Activated CD8-positive, alpha-beta T cell treated with anti-CD3 and anti-CD28 coated beads for 36 hours (primary cell): ENCODE measurements at regions not wholly inside any gene's neighbourhood (a gene's known extent, or its start where the extent isn't known, plus 50 kb on each side); places are given as distances from the start of the nearest gene placed in this dataset.
A peak's percentile ranks its signal among the peaks of the same experiment; 100 is the strongest.
"Not testable (repeated sequence)": the region's sequence is repeated elsewhere in the genome, so short reads cannot be mapped to it uniquely, and the experiment has no call there.

Experiments
- ATAC-seq: fragments of 200-7000 bp; cut with Tn5 transposase; one replicate; pipeline ENCODE4 v1.10.0; 2021; ENCODE audit warnings: mild to moderate bottlenecking, moderate library complexity
- CTCF ChIA-PET: fragments of 350-600 bp; sonication (Branson Sonifier 250); formaldehyde crosslinking; loops from one replicate; lab custom pipeline; 2021; ENCODE audit warnings: antibody characterized with exemption; lab: Charles Lee
- POLR2A ChIA-PET: fragments of 350-600 bp; sonication (Branson Sonifier 250); formaldehyde crosslinking; loops from one replicate; lab custom pipeline; 2021; ENCODE audit warnings: antibody characterized with exemption; lab: Charles Lee
- DNase-seq: peaks from one replicate; pipeline ENCODE4 v3.0.0-alpha.2; 2020
- H3K27ac Mint-ChIP-seq: one replicate; pipeline ENCODE4 v1.8.0; 2021; ENCODE audit warnings: mild to moderate bottlenecking, mixed read lengths
- H3K27me3 Mint-ChIP-seq: one replicate; pipeline ENCODE4 v1.8.0; 2021; ENCODE audit warnings: mixed read lengths
- H3K36me3 Mint-ChIP-seq: one replicate; pipeline ENCODE4 v1.8.0; 2021; ENCODE audit warnings: low read depth, mixed read lengths
- H3K4me1 Mint-ChIP-seq: one replicate; pipeline ENCODE4 v1.8.0; 2021; ENCODE audit warnings: low read depth, mixed read lengths
- H3K4me3 Mint-ChIP-seq: one replicate; pipeline ENCODE4 v1.8.0; 2021; ENCODE audit warnings: mild to moderate bottlenecking, moderate library complexity, mixed read lengths
- H3K9me3 Mint-ChIP-seq: one replicate; pipeline ENCODE4 v1.8.0; 2021; ENCODE audit warnings: mixed read lengths
- CTCF ChIP-seq: fragments of 200-600 bp; IDR thresholded peaks from one replicate; pipeline ENCODE4 v1.8.0; 2022; ENCODE audit warnings: antibody characterized with exemption, mild to moderate bottlenecking
- intact Hi-C: fragments of 100-400 bp; cut with micrococcal nuclease; formaldehyde crosslinking; loops from one replicate; pipeline ENCODE4 v1.10.0; 2022

GRCh38 chr6:139882977-139883728, 508.7 kb upstream of the CITED2 start:
- peaks cover 3% of the 10 kb centered on the region for H3K27me3 Mint-ChIP-seq
- DNase-seq (no peak), ATAC-seq (no peak)
- H3K4me3 Mint-ChIP-seq = no peak overlapping the region
- no peak overlapping the region for H3K27ac Mint-ChIP-seq
- CTCF ChIA-PET = interaction anchor here (1.0 to 2.4 kb wide), 5 partner anchors 8 to 107 kb away, joined by 3 to 8 read pairs (median 4); no protein-coding TSS in a partner anchor
- H3K36me3 Mint-ChIP-seq = no peaks in the 10 kb centered on the region
- H3K9me3 Mint-ChIP-seq = no peaks in the 10 kb centered on the region
- no peak for TF ChIP-seq CTCF
- POLR2A ChIA-PET = no interaction called here
- H3K4me1 Mint-ChIP-seq = no peaks in the 10 kb centered on the region
- intact Hi-C loops = no loop called here

GRCh38 chr6:139882234-139882633, 507.8 kb upstream of the CITED2 start:
- Mint-ChIP-seq H3K4me3 (no peak overlapping the region), H3K27ac (no peak overlapping the region), H3K9me3 (no peaks in the 10 kb centered on the region), H3K27me3 (peaks cover 3% of the 10 kb centered on the region), H3K36me3 (no peaks in the 10 kb centered on the region), H3K4me1 (no peaks in the 10 kb centered on the region)
- TF ChIP-seq CTCF = no peak
- POLR2A ChIA-PET = no interaction called here
- DNase-seq (no peak), ATAC-seq (no peak)
- intact Hi-C loops = no loop called here
- CTCF ChIA-PET = interaction anchor here (1.2 to 2.6 kb wide), 4 partner anchors 9 to 108 kb away, joined by 3 to 10 read pairs (median 6); no protein-coding TSS in a partner anchor

GRCh38 chr6:139881728-139882211, 507.3 kb upstream of the CITED2 start:
- peak; percentile 34 for ATAC-seq
- no peak overlapping the region for H3K27ac Mint-ChIP-seq
- ChIA-PET POLR2A (no interaction called here), CTCF (interaction anchor here (0.7 to 2.6 kb wide), 7 partner anchors 10 to 512 kb away, joined by 3 to 10 read pairs (median 4); no protein-coding TSS in a partner anchor)
- no peaks in the 10 kb centered on the region for H3K36me3 Mint-ChIP-seq
- peak; percentile 39 for DNase-seq
- intact Hi-C loops = no loop called here
- H3K27me3 Mint-ChIP-seq = peaks cover 2% of the 10 kb centered on the region
- no peak overlapping the region for H3K4me3 Mint-ChIP-seq
- peak; percentile 52 for TF ChIP-seq CTCF
- H3K4me1 Mint-ChIP-seq = no peaks in the 10 kb centered on the region
- no peaks in the 10 kb centered on the region for H3K9me3 Mint-ChIP-seq

- no peak for TF ChIP-seq CTCF
- Mint-ChIP-seq H3K36me3 (no peaks in the 10 kb centered on the region), H3K4me1 (no peaks in the 10 kb centered on the region), H3K27ac (no peak overlapping the region), H3K4me3 (no peak overlapping the region), H3K9me3 (no peaks in the 10 kb centered on the region), H3K27me3 (peaks cover 2% of the 10 kb centered on the region)
- DNase-seq (no peak), ATAC-seq (no peak)
- POLR2A ChIA-PET = no interaction called here
- intact Hi-C loops = no loop called here
- CTCF ChIA-PET = interaction anchor here (0.7 to 2.6 kb wide), 5 partner anchors 10 to 511 kb away, joined by 3 to 10 read pairs (median 4); no protein-coding TSS in a partner anchor
These were observed 506.8 kb upstream of the CITED2 start for GRCh38 chr6:139881236-139881635.

GRCh38 chr6:139879823-139880356, 505.4 kb upstream of the CITED2 start:
- intact Hi-C loops = no loop called here
- ChIA-PET CTCF (interaction anchor here (1.7 to 2.6 kb wide), 2 partner anchors 9 to 11 kb away, joined by 4 to 10 read pairs; no protein-coding TSS in a partner anchor), POLR2A (no interaction called here)
- Mint-ChIP-seq H3K4me3 (no peak overlapping the region), H3K27ac (no peak overlapping the region), H3K27me3 (peaks cover 2% of the 10 kb centered on the region), H3K4me1 (no peaks in the 10 kb centered on the region), H3K36me3 (no peaks in the 10 kb centered on the region), H3K9me3 (no peaks in the 10 kb centered on the region)
- DNase-seq (no peak), ATAC-seq (no peak)
- no peak for TF ChIP-seq CTCF

- H3K36me3 Mint-ChIP-seq, H3K27me3 Mint-ChIP-seq, H3K27ac Mint-ChIP-seq, DNase-seq, H3K4me1 Mint-ChIP-seq, POLR2A ChIA-PET, H3K9me3 Mint-ChIP-seq, ATAC-seq, CTCF ChIA-PET, H3K4me3 Mint-ChIP-seq, intact Hi-C loops: not testable (repeated sequence)
These were observed 504.8 kb upstream of the CITED2 start for GRCh38 chr6:139879241-139879640.
